ENCODE measurements at regions not wholly inside any gene's neighbourhood (a gene's known extent, or its start where the extent isn't known, plus 50 kb on each side); places are given as distances from the start of the nearest gene placed in this dataset. TPM values are rescaled to one million over a fixed set of nuclear protein-coding genes. Genes with fewer than 3 reads are reported as not detected.

- Histone ChIP-seq H3K27me3 (ENCODE audit: control insufficient read depth in 3 of 3, insufficient read depth in 3 of 3, low read depth in 1 of 3, low read length in 3 of 3) (no peaks in the 10 kb centered on the region), H3K4ac (ENCODE audit: low read length) (no peak overlapping the region), H2AFZ (ENCODE audit: low read length) (no peak overlapping the region), H2BK12ac (ENCODE audit: low read length) (no peak overlapping the region), H4K91ac (ENCODE audit: low read depth, low read length, poor library complexity) (no peak overlapping the region), H4K8ac (ENCODE audit: low read depth, low read length) (no peak overlapping the region), H3K9ac (ENCODE audit: low read depth, low read length, poor library complexity) (no peak overlapping the region), H2BK5ac (ENCODE audit: low read length) (no peak overlapping the region), H3K9me3 (replicated peaks in 1 of 2; ENCODE audit: control insufficient read depth in 2 of 2, insufficient read depth in 1 of 2, low read depth in 1 of 2, low read length in 2 of 2) (no peaks in the 10 kb centered on the region), H2BK15ac (ENCODE audit: low read length) (no peak overlapping the region), H2AK5ac (ENCODE audit: low read depth, low read length) (no peak overlapping the region), H3K36me3 (replicated peaks in 1 of 2; ENCODE audit: control insufficient read depth in 2 of 2, insufficient read depth in 2 of 2, low read length in 2 of 2) (no peaks in the 10 kb centered on the region), H3K23ac (ENCODE audit: low read depth, low read length, poor library complexity) (no peak overlapping the region), H3K14ac (ENCODE audit: low read length) (no peak overlapping the region), H3K4me2 (ENCODE audit: insufficient read depth, low read length, poor library complexity, severe bottlenecking) (no peak overlapping the region), H3K4me1 (ENCODE audit: control insufficient read depth in 2 of 2, insufficient read depth in 1 of 2, low read depth in 1 of 2, low read length in 2 of 2) (no peaks in the 10 kb centered on the region), H2BK120ac (ENCODE audit: low read depth, low read length) (no peak overlapping the region), H3K79me1 (ENCODE audit: low read depth, low read length) (no peaks in the 10 kb centered on the region), H3K27ac (replicated peaks; ENCODE audit: low read length) (no peak overlapping the region), H3K4me3 (ENCODE audit: low read length in 2 of 2) (no peak overlapping the region), H3K18ac (ENCODE audit: low read length) (no peak overlapping the region)
- no CpG with 5 or more reads among the region's 2 CpGs for WGBS, 2 donors (ENCODE audit: extremely low coverage in 2 of 2, insufficient read length in 2 of 2, insufficient replicate concordance in 1 of 2)
- DNase-seq (ENCODE audit: low spot score) = no peak
These were observed 68.2 kb upstream of the SMC2 start for GRCh38 chr9:104025945-104026344.

GRCh38 chr9:104027295-104027694 lies 66.8 kb upstream of the SMC2 start:
- Histone ChIP-seq H2BK5ac (ENCODE audit: low read length) (no peak overlapping the region), H2BK120ac (ENCODE audit: low read depth, low read length) (no peak overlapping the region), H3K4ac (ENCODE audit: low read length) (no peak overlapping the region), H3K4me1 (ENCODE audit: control insufficient read depth in 2 of 2, insufficient read depth in 1 of 2, low read depth in 1 of 2, low read length in 2 of 2) (no peaks in the 10 kb centered on the region), H3K4me2 (ENCODE audit: insufficient read depth, low read length, poor library complexity, severe bottlenecking) (no peak overlapping the region), H3K79me1 (ENCODE audit: low read depth, low read length) (no peaks in the 10 kb centered on the region), H2AFZ (ENCODE audit: low read length) (no peak overlapping the region), H2BK12ac (ENCODE audit: low read length) (no peak overlapping the region), H4K8ac (ENCODE audit: low read depth, low read length) (no peak overlapping the region), H3K9me3 (replicated peaks in 1 of 2; ENCODE audit: control insufficient read depth in 2 of 2, insufficient read depth in 1 of 2, low read depth in 1 of 2, low read length in 2 of 2) (no peaks in the 10 kb centered on the region), H3K36me3 (replicated peaks in 1 of 2; ENCODE audit: control insufficient read depth in 2 of 2, insufficient read depth in 2 of 2, low read length in 2 of 2) (no peaks in the 10 kb centered on the region), H2AK5ac (ENCODE audit: low read depth, low read length) (no peak overlapping the region), H3K18ac (ENCODE audit: low read length) (no peak overlapping the region), H3K27me3 (ENCODE audit: control insufficient read depth in 3 of 3, insufficient read depth in 3 of 3, low read depth in 1 of 3, low read length in 3 of 3) (no peaks in the 10 kb centered on the region), H3K9ac (ENCODE audit: low read depth, low read length, poor library complexity) (no peak overlapping the region), H4K91ac (ENCODE audit: low read depth, low read length, poor library complexity) (no peak overlapping the region), H3K4me3 (ENCODE audit: low read length in 2 of 2) (no peak overlapping the region), H3K23ac (ENCODE audit: low read depth, low read length, poor library complexity) (no peak overlapping the region), H3K14ac (ENCODE audit: low read length) (no peak overlapping the region), H3K27ac (replicated peaks; ENCODE audit: low read length) (no peak overlapping the region), H2BK15ac (ENCODE audit: low read length) (no peak overlapping the region)
- WGBS, 2 donors (ENCODE audit: extremely low coverage in 2 of 2, insufficient read length in 2 of 2, insufficient replicate concordance in 1 of 2) = no CpG with 5 or more reads among the region's 5 CpGs
- no peak for DNase-seq (ENCODE audit: low spot score)

GRCh38 chr9:104028827-104029226 lies 65.3 kb upstream of the SMC2 start:
- no peak overlapping the region for H3K4me2 ChIP-seq (ENCODE audit: insufficient read depth, low read length, poor library complexity, severe bottlenecking)
- no peak overlapping the region for H3K4ac ChIP-seq (ENCODE audit: low read length)
- H2BK5ac ChIP-seq (ENCODE audit: low read length) = no peak overlapping the region
- no peak overlapping the region for H2BK120ac ChIP-seq (ENCODE audit: low read depth, low read length)
- H3K23ac ChIP-seq (ENCODE audit: low read depth, low read length, poor library complexity) = no peak overlapping the region
- H3K4me1 ChIP-seq (ENCODE audit: control insufficient read depth in 2 of 2, insufficient read depth in 1 of 2, low read depth in 1 of 2, low read length in 2 of 2) = no peaks in the 10 kb centered on the region
- H2AK5ac ChIP-seq (ENCODE audit: low read depth, low read length) = no peak overlapping the region
- H3K9me3 ChIP-seq (replicated peaks in 1 of 2; ENCODE audit: control insufficient read depth in 2 of 2, insufficient read depth in 1 of 2, low read depth in 1 of 2, low read length in 2 of 2) = no peaks in the 10 kb centered on the region
- H4K91ac ChIP-seq (ENCODE audit: low read depth, low read length, poor library complexity) = no peak overlapping the region
- H3K4me3 ChIP-seq (ENCODE audit: low read length in 2 of 2) = no peak overlapping the region
- H3K27ac ChIP-seq (replicated peaks; ENCODE audit: low read length) = no peak overlapping the region
- no peaks in the 10 kb centered on the region for H3K36me3 ChIP-seq (replicated peaks in 1 of 2; ENCODE audit: control insufficient read depth in 2 of 2, insufficient read depth in 2 of 2, low read length in 2 of 2)
- no peaks in the 10 kb centered on the region for H3K79me1 ChIP-seq (ENCODE audit: low read depth, low read length)
- H3K27me3 ChIP-seq (ENCODE audit: control insufficient read depth in 3 of 3, insufficient read depth in 3 of 3, low read depth in 1 of 3, low read length in 3 of 3) = no peaks in the 10 kb centered on the region
- DNase-seq (ENCODE audit: low spot score) = no peak
- H3K9ac ChIP-seq (ENCODE audit: low read depth, low read length, poor library complexity) = no peak overlapping the region
- no CpG with 5 or more reads among the region's 4 CpGs for WGBS, 2 donors (ENCODE audit: extremely low coverage in 2 of 2, insufficient read length in 2 of 2, insufficient replicate concordance in 1 of 2)
- H3K14ac ChIP-seq (ENCODE audit: low read length) = no peak overlapping the region
- no peak overlapping the region for H2AFZ ChIP-seq (ENCODE audit: low read length)
- H4K8ac ChIP-seq (ENCODE audit: low read depth, low read length) = no peak overlapping the region
- no peak overlapping the region for H3K18ac ChIP-seq (ENCODE audit: low read length)
- H2BK12ac ChIP-seq (ENCODE audit: low read length) = no peak overlapping the region
- no peak overlapping the region for H2BK15ac ChIP-seq (ENCODE audit: low read length)

Small RNA genes in the stretch of these regions (small RNA-seq; reads per million reads assigned to genes)
- not detected for gene RNA5SP291 (ENCODE audit: insufficient read depth)
